Endothelial cell (in vitro differentiated cells): ENCODE measurements at regions not wholly inside any gene's neighbourhood (a gene's known extent, or its start where the extent isn't known, plus 50 kb on each side); places are given as distances from the start of the nearest gene placed in this dataset.

ENCODE experiments used
- DNase-seq: peaks from one replicate; pipeline ENCODE4 v3.0.0; 2021; ENCODE audit warnings: low spot score
- H3K27ac Mint-ChIP-seq: one replicate; pipeline ENCODE4 v1.8.0; 2021; ENCODE audit warnings: mixed read lengths, inconsistent platforms; ENCODE audit not compliant: unreplicated experiment
- H3K27me3 Mint-ChIP-seq: one replicate; pipeline ENCODE4 v1.8.0; 2021; ENCODE audit warnings: mild to moderate bottlenecking, moderate library complexity, mixed read lengths, inconsistent platforms; ENCODE audit not compliant: unreplicated experiment
- H3K36me3 Mint-ChIP-seq: one replicate; pipeline ENCODE4 v1.8.0; 2021; ENCODE audit warnings: mild to moderate bottlenecking, low read depth, mixed read lengths, inconsistent platforms; ENCODE audit not compliant: unreplicated experiment
- H3K4me1 Mint-ChIP-seq: one replicate; pipeline ENCODE4 v1.8.0; 2021; ENCODE audit warnings: mild to moderate bottlenecking, mixed read lengths, inconsistent platforms; ENCODE audit not compliant: unreplicated experiment
- H3K4me3 Mint-ChIP-seq: one replicate; pipeline ENCODE4 v1.8.0; 2021; ENCODE audit warnings: mild to moderate bottlenecking, mixed read lengths, inconsistent platforms; ENCODE audit not compliant: unreplicated experiment
- H3K9me3 Mint-ChIP-seq: one replicate; pipeline ENCODE4 v1.8.0; 2021; ENCODE audit warnings: mixed read lengths, inconsistent platforms; ENCODE audit not compliant: unreplicated experiment
- CTCF ChIP-seq: fragments of 200-600 bp; sonication (generic); IDR thresholded peaks from one replicate; pipeline ENCODE4 v1.5.0; 2021; ENCODE audit warnings: antibody characterized with exemption; ENCODE audit not compliant: unreplicated experiment

DNA sequence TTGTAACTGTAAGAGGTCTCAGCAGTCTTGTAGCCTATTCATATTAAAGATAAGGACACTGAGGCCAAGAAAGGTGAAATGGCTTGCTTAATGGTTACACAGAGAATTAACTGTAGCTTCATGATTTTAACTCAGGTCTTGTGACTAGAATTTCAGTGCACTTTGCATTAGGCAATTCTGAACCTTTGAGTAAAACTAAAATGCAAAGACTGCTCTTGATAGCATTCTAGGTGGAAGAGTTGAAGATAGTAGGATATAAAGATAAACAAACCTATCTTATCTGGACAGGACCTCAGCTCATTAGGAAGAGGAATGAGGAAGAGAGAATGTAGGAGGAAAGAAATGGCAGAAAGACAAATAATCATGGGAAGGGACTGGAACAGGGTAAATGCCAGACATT is 68.6 kb upstream of the RGL1 start:
- H3K27ac Mint-ChIP-seq: peak overlapping the region; percentile 17
- no peak overlapping the region for H3K4me3 Mint-ChIP-seq
- H3K4me1 Mint-ChIP-seq: peaks cover 51% of the 10 kb centered on the region
- DNase-seq: no peak
- no peaks in the 10 kb centered on the region for H3K27me3 Mint-ChIP-seq
- no peak for TF ChIP-seq CTCF
- H3K9me3 Mint-ChIP-seq: no peaks in the 10 kb centered on the region
- no peaks in the 10 kb centered on the region for H3K36me3 Mint-ChIP-seq

GRCh38 chr1:183735069-183735860 is 69.7 kb upstream of the RGL1 start:
- TF ChIP-seq CTCF: no peak
- H3K9me3 Mint-ChIP-seq: no peaks in the 10 kb centered on the region
- H3K4me3 Mint-ChIP-seq: no peak overlapping the region
- no peaks in the 10 kb centered on the region for H3K27me3 Mint-ChIP-seq
- DNase-seq: no peak
- H3K36me3 Mint-ChIP-seq: no peaks in the 10 kb centered on the region
- peaks cover 51% of the 10 kb centered on the region for H3K4me1 Mint-ChIP-seq
- H3K27ac Mint-ChIP-seq: no peak overlapping the region

- Mint-ChIP-seq H3K27me3 (no peaks in the 10 kb centered on the region), H3K9me3 (no peaks in the 10 kb centered on the region), H3K36me3 (no peaks in the 10 kb centered on the region), H3K27ac (no peak overlapping the region), H3K4me1 (peaks cover 48% of the 10 kb centered on the region), H3K4me3 (no peak overlapping the region)
- DNase-seq: peak; percentile 8
- no peak for TF ChIP-seq CTCF
Observed at GRCh38 chr1:183734543-183735036, 70.3 kb upstream of the RGL1 start.

DNA sequence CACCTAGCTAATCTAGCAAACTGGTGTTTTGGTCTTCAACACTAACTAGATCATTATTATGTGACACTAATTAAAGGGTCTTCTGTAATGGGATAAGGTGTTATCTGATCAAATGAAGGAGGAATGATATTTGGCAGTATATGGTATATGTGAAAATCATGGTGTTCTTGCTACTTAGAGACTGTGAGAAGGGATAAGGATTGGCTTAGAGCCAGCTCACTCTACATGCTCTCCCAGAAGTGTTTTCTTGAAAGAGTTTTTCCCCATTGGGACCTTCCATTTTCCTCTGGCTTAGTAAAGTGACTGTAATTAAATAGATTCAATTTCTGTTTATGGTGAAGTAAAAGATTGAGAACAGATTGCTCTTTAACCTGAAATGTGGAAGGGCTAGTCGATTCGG is 71.2 kb upstream of the RGL1 start:
- no peaks in the 10 kb centered on the region for H3K27me3 Mint-ChIP-seq
- no peak for TF ChIP-seq CTCF
- H3K4me1 Mint-ChIP-seq: peaks cover 48% of the 10 kb centered on the region
- H3K36me3 Mint-ChIP-seq: no peaks in the 10 kb centered on the region
- no peak overlapping the region for H3K4me3 Mint-ChIP-seq
- no peaks in the 10 kb centered on the region for H3K9me3 Mint-ChIP-seq
- peak overlapping the region; percentile 21 for H3K27ac Mint-ChIP-seq
- DNase-seq: no peak

DNA sequence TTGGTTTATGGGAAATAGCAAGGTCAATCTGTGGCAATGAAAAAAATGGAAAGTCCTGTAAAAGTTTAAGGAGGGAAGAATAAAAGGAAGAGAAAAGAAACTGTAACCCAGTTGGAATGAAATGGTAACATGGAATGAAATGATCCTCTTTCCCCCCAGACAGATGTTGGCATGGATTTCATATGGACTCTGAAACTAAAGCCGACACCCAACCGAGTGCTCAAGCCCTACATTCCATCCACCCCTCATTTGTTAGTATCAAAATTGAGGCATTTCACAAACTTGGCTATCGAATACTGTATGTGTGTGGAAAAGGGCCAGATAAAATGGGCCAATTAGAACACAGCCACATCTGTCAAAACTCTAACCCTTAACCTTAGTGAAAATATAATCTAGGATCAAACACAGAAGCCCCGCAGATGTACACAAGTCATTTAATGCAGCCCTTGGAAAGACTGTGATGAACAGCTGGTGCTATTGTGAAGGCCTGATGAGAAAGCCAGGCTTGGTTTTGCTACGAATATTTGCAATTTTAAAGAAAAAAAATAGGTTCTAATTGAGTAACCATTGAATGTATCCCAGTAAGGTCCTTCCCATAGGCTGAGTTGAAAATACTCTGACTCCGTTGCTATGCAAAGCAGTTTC is 72.6 kb upstream of the RGL1 start:
- Mint-ChIP-seq H3K4me1 (peaks cover 48% of the 10 kb centered on the region), H3K36me3 (no peaks in the 10 kb centered on the region), H3K4me3 (no peak overlapping the region), H3K27me3 (no peaks in the 10 kb centered on the region), H3K27ac (no peak overlapping the region), H3K9me3 (no peaks in the 10 kb centered on the region)
- DNase-seq: no peak
- no peak for TF ChIP-seq CTCF
